ENCODE measurements at regions not wholly inside any gene's neighbourhood (a gene's known extent, or its start where the extent isn't known, plus 50 kb on each side); places are given as distances from the start of the nearest gene placed in this dataset.

DNA sequence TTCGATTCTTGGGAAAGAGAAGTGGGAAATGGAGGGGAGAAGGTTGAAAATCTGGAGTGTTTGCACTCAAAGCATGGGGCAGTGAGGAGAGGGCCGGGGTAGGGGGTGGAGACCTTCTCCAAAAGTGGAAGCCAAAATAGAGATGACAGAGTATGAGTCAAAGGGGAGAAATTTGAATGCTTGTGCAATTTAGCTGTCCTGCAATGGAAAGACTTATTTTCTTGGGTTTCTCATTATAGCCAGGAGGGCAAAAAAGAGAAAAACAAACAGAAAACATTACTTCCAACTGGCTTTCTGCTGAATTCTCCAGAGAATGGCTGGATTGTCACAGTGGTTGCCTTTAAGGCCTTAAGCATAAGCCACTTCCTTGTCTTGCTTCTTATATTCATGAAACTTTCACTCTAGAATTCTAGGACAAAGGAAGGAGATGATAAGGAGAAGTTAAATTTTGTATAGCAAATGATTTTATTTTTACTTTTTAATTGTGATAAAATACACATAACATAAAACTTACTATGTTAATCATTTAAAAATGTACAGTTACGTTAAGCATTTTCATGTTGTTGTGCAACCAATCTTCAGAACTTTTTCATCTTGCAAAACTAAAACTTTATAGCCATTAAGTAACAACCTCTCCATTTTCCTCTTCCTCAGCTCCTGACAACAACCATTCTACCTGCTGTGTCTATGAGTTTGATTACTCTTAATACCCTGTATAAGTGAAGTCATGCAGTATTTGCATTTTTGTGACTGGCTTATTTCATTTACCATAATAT, 100.2 kb downstream of the GPR85 start:
- no peak overlapping the region for H3K4me2 ChIP-seq (ENCODE audit: low read depth, low read length, poor library complexity, severe bottlenecking)
- no peak overlapping the region for H2AFZ ChIP-seq (ENCODE audit: low read depth, low read length, severe bottlenecking)
- TF ChIP-seq EZH2phosphoT487 (conservative IDR thresholded peaks at IDR 0.05; ENCODE audit: low read length): no peak
- TF ChIP-seq, protein P1, sequence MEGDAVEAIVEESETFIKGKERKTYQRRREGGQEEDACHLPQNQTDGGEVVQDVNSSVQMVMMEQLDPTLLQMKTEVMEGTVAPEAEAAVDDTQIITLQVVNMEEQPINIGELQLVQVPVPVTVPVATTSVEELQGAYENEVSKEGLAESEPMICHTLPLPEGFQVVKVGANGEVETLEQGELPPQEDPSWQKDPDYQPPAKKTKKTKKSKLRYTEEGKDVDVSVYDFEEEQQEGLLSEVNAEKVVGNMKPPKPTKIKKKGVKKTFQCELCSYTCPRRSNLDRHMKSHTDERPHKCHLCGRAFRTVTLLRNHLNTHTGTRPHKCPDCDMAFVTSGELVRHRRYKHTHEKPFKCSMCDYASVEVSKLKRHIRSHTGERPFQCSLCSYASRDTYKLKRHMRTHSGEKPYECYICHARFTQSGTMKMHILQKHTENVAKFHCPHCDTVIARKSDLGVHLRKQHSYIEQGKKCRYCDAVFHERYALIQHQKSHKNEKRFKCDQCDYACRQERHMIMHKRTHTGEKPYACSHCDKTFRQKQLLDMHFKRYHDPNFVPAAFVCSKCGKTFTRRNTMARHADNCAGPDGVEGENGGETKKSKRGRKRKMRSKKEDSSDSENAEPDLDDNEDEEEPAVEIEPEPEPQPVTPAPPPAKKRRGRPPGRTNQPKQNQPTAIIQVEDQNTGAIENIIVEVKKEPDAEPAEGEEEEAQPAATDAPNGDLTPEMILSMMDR (IDR thresholded peaks at IDR 0.05; ENCODE audit: insufficient read depth, low read length, poor library complexity, severe bottlenecking): no peak
- H3K9me3 ChIP-seq (ENCODE audit: insufficient read depth, low read length): no peaks in the 10 kb centered on the region
- H3K36me3 ChIP-seq (ENCODE audit: low read length): no peaks in the 10 kb centered on the region
- H3K9me2 ChIP-seq (replicated peaks; ENCODE audit: insufficient read depth, low read length): no peaks in the 10 kb centered on the region
- H3K27me3 ChIP-seq (ENCODE audit: low read length): no peaks in the 10 kb centered on the region; the same call in 1 of the 2 replicates
- no peak overlapping the region for H3K27ac ChIP-seq (ENCODE audit: low read depth, low read length)
- no peaks in the 10 kb centered on the region for H4K20me1 ChIP-seq (ENCODE audit: low read depth, low read length)
- no peak overlapping the region for H3K9ac ChIP-seq (ENCODE audit: low read length)
- H3K79me2 ChIP-seq (ENCODE audit: insufficient read depth, low read length): no peaks in the 10 kb centered on the region
- H3F3A ChIP-seq (ENCODE audit: insufficient read depth): no peaks in the 10 kb centered on the region
- H3K4me3 ChIP-seq (ENCODE audit: insufficient read depth, low read length, poor library complexity, severe bottlenecking): no peak overlapping the region

DNA sequence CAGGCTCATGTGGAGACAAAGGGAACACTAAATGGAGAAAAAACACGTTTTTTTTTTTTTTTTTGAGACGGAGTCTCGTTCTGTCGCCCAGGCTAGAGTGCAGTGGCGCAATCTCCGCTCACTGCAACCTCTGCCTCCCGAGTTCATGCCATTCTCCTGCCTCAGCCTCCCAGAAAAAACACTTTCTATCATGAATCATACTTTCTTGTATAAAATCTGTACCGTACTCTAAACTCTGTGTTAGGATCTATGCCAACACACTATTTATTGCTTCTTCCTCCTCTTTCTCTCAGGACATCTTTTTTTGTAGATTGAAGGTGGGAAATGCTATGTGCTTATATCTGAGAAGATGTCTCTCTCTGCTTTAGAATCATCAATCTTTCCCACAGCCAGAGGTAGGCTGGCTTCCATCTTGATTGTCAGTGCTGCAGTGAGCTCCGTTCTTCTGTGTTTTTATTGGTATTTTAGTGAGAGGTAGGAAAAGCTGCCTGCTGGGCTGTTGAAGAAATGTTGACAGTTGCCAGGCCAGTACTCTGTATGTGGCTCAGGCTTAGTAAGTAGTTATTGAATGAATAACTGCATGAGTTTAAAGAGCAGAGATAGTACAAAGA, 101.1 kb downstream of the GPR85 start:
- H2AFZ ChIP-seq (ENCODE audit: low read depth, low read length, severe bottlenecking): no peak overlapping the region
- H4K20me1 ChIP-seq (ENCODE audit: low read depth, low read length): no peaks in the 10 kb centered on the region
- H3K27ac ChIP-seq (ENCODE audit: low read depth, low read length): no peak overlapping the region
- H3K9me2 ChIP-seq (replicated peaks; ENCODE audit: insufficient read depth, low read length): no peaks in the 10 kb centered on the region
- H3K27me3 ChIP-seq (ENCODE audit: low read length): no peaks in the 10 kb centered on the region; the same call in 1 of the 2 replicates
- no peaks in the 10 kb centered on the region for H3K79me2 ChIP-seq (ENCODE audit: insufficient read depth, low read length)
- H3K4me2 ChIP-seq (ENCODE audit: low read depth, low read length, poor library complexity, severe bottlenecking): no peak overlapping the region
- H3K36me3 ChIP-seq (ENCODE audit: low read length): no peaks in the 10 kb centered on the region
- no peak overlapping the region for H3K9ac ChIP-seq (ENCODE audit: low read length)
- H3F3A ChIP-seq (ENCODE audit: insufficient read depth): no peaks in the 10 kb centered on the region
- no peak overlapping the region for H3K4me3 ChIP-seq (ENCODE audit: insufficient read depth, low read length, poor library complexity, severe bottlenecking)
- no peaks in the 10 kb centered on the region for H3K9me3 ChIP-seq (ENCODE audit: insufficient read depth, low read length)
- TF ChIP-seq EZH2phosphoT487 (conservative IDR thresholded peaks at IDR 0.05; ENCODE audit: low read length): no peak
- TF ChIP-seq, protein P1 (IDR thresholded peaks at IDR 0.05; ENCODE audit: insufficient read depth, low read length, poor library complexity, severe bottlenecking): no peak

DNA sequence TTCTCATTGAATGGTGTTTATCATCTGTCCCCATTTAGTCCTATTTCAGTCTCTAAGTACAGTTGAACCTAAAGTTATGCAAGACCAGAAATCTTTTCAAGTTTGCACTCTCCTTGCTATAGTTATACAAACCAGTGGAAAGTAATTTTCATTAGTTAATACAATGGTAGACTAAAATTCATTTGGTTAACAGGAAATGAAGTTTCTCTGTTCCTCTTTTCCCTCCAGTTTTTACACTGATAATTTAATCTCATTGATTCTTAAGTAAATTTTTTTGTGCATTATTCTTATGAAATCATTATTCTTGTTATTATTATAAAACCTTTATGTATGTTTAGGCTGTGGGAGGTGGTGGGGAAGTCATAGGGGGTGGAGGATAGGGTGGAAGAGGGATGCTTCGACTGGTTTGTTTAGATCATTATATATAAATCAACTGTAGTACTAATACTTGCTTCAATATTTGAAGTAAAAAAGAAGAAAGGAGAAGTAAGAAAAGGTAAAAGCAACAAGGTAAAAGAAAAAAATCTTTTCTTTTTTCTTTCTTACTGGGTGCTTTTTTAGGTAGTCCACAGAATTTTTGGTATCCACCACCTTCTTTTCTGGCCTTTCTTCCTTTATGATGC, 104.1 kb downstream of the GPR85 start:
- Histone ChIP-seq H3K4me2 (ENCODE audit: low read depth, low read length, poor library complexity, severe bottlenecking) (no peak overlapping the region), H3K9ac (ENCODE audit: low read length) (no peak overlapping the region), H3K79me2 (ENCODE audit: insufficient read depth, low read length) (no peaks in the 10 kb centered on the region), H3F3A (ENCODE audit: insufficient read depth) (no peaks in the 10 kb centered on the region), H3K36me3 (ENCODE audit: low read length) (no peaks in the 10 kb centered on the region), H3K27me3 (ENCODE audit: low read length) (no peaks in the 10 kb centered on the region; the same call in 1 of the 2 replicates), H3K27ac (ENCODE audit: low read depth, low read length) (no peak overlapping the region), H3K4me3 (ENCODE audit: insufficient read depth, low read length, poor library complexity, severe bottlenecking) (no peak overlapping the region), H4K20me1 (ENCODE audit: low read depth, low read length) (no peaks in the 10 kb centered on the region), H3K9me3 (ENCODE audit: insufficient read depth, low read length) (no peaks in the 10 kb centered on the region), H3K9me2 (replicated peaks; ENCODE audit: insufficient read depth, low read length) (no peaks in the 10 kb centered on the region), H2AFZ (ENCODE audit: low read depth, low read length, severe bottlenecking) (no peak overlapping the region)
- TF ChIP-seq, protein P1 (IDR thresholded peaks at IDR 0.05; ENCODE audit: insufficient read depth, low read length, poor library complexity, severe bottlenecking): no peak
- no peak for TF ChIP-seq EZH2phosphoT487 (conservative IDR thresholded peaks at IDR 0.05; ENCODE audit: low read length)

Measured in SU-DHL-6 (cell line).